NCI-H1417 (cell line): ENCODE measurements at regions not wholly inside any gene's neighbourhood (a gene's known extent, or its start where the extent isn't known, plus 50 kb on each side); places are given as distances from the start of the nearest gene placed in this dataset.

Experiments used
- DNase-seq, 3 experiments: peaks; one replicate each; lab custom pipeline; 2025; lab: John Stamatoyannopoulos, UW

GRCh38 chr5:58114324-58114723 lies 345.6 kb downstream of the PLK2 start:
- no peak for DNase-seq

GRCh38 chr5:58113172-58113571 lies 346.7 kb downstream of the PLK2 start:
- no peak for DNase-seq

DNA sequence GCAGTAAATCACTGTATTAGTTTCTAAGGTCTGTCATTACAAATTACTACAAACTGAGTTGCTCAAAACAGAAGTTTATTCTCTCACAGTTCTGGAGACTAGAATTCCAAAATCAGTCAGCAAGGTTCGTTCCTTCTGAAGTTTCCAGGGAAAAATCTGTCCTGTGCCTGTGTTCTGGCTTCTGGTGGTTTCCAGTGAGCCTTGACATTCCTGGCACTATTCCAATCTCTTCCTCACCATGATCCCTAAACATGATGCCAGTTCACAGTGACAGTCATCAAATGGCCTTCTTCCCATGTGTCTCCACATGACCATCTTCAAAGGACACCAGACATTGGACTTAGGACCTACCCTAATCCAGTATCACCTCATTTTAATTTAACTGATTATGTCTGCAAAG lies 351.4 kb downstream of the PLK2 start:
- no peak for DNase-seq

DNA sequence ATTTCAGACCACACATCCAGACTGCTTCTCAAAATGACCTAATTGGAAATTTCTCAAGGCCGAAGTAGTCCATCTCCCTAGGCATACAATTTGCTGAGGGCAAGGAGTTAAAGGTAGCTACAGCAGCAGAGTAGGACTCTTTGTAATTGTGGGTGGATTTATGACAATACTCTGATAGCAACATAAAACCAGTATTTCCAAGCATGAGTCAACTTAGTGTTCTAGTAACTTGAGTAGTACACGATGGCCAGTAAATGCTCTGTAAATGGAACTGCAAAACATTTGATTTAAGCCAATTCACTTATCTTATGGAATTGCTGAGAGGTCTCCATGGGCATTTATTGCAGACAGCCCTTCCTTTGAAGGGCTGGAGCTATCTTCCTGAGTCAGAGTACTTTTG lies 352.2 kb downstream of the PLK2 start:
- DNase-seq, result no peak

DNA sequence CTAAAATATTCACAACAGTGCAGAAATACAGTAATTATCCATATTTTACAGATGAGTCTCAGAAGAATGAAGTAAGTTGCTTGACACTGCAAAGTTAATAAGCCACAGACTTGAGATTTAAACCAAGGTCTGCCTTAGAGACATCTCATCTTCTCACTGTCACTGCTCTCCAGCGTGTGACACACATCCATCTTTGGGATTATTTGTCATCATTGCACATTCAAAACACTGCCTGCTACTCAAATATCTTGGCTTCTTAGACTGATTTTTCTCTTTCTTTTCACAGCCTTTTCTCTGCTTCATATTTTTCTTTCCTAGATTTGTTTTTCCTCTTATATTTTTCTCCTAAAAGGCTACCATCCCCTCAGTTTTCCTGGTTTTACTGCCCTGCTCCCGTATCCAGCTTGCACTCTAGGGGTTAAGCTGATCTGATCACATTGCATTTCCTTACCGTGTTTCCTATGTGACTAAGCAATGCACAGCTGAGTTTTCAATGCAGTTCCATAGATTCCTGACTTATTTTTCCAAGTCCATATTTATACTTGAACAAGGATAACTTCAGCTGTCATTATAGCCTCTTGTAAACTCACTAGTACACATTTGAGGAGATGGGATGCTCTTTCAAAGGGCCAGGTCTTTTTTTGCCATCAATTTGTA lies 353.0 kb downstream of the PLK2 start:
- no peak for DNase-seq

DNA sequence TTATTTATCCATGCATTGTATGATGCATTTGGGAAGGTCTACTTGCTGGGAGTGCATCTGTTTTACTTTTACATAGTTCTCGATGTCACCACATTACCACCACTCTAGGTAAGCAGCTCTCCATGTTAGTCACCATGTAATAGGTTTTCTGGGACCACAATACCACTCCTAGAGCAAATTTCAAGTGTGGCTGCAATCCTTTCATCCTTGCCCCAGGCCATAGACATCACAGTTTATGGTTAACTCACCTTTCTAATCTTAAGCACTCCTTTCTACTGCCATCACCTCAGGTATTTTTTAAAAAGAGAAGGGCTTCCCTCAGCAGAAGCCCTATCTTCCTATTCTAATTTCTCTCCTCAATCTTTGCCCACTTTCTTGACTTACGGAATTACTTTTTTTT lies 354.1 kb downstream of the PLK2 start:
- DNase-seq, result no peak

GRCh38 chr5:58099257-58099656 lies 360.6 kb downstream of the PLK2 start:
- DNase-seq, result no peak

DNA sequence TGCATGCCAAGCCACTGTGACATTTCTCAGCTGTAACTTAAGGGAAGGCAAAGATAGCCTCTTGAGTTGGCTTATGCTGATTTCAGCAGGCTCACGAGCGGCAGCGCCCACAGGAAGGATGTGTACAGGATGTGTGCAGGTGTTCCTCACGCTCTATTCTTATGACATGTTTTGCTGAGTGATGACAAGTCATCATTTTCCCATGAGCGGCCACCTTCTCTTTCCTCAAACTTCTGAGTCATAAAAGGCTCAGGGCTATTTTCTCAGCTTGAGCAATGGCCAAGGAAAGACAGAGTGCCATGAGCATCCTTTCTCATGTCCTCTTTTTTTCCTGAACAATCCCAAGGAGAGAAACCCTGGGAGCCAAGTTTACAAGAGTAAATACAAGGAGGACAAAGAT lies 365.9 kb downstream of the PLK2 start:
- DNase-seq, result no peak

DNA sequence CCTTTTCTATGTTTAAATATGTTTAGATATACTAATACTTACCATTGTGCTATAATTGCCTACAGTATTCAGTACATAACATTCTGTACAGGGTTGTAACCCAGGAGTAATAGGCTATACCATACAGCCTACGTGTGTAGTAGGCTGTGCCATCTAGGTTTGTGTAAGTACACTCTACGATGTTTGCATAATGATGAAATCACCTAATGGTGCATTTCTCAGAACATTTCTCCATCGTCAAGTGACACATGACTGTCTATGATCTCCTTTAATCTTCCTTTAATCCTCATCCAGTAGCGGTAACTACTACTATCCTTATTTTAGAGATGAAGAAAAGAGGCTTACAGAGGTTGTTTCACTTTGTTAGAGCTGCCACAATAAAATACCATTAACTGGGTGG lies 369.2 kb downstream of the PLK2 start:
- no peak for DNase-seq

DNA sequence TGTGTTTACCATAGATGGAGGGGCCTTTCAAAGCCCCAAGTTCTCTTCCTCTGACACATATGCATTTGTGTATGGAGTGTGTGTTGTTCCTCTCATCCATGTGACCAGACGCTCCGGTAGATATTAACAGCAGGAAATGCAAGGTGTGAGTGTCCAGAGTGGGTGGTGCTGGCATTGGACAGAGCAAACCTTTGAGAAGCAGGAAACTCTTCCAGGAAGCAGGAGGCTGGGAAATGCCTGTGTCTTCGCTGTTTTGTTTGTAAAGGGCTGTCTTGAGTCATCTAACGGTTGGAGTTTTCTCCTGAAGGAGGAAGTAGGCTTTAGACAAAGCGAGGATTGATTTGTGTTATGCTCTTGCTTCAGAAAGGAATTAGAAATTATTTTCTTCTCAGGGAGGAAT lies 370.9 kb downstream of the PLK2 start:
- no peak for DNase-seq

- DNase-seq, result no peak
Observed at GRCh38 chr5:58087905-58088304, 372.0 kb downstream of the PLK2 start.

- no peak for DNase-seq
Observed at GRCh38 chr5:58087123-58087522, 372.8 kb downstream of the PLK2 start.

DNA sequence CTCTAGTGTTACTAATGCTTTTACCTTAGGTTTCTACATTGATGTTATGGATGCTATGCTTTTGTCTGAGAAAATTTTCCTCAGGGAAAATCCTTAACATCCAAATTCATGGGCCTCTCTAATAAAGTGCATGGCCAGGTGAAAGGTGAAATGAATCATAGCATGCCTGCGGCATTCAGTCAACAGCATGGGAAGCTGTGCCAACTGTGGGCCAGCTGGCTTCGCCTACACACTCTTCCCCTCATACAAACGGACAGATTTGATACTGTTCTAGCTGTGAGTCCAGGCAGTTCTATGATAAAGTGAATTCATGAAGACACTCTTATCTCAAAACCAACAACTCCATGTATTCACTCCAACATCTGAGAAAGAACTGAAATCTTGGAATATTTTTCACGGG lies 374.1 kb downstream of the PLK2 start:
- no peak for DNase-seq

GRCh38 chr5:58081435-58081834 lies 378.5 kb downstream of the PLK2 start:
- no peak for DNase-seq

DNA sequence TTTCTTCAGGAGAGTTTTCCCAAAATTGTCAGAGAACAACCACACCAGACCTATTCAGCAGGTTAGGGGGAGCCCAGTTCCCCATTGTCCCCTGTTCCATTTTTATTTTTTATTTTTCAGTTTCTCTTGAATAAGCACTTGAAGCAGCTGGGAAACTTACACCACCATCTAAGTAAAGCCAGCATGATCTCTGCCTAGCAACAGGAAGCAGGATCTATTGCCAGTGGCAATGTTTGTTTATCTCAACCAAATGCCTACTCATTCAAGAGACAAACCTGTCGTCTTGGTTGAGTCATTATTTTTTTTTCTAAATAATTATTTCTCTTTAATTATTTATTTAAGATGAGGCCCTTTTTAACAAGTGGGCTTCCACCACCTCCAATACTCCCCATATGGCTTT lies 379.3 kb downstream of the PLK2 start:
- peak in 1 of 3 experiments; percentile 15 for DNase-seq

GRCh38 chr5:58077966-58078365 lies 381.9 kb downstream of the PLK2 start:
- DNase-seq, result peak in 2 of 3 experiments; percentile 26 to 81

DNA sequence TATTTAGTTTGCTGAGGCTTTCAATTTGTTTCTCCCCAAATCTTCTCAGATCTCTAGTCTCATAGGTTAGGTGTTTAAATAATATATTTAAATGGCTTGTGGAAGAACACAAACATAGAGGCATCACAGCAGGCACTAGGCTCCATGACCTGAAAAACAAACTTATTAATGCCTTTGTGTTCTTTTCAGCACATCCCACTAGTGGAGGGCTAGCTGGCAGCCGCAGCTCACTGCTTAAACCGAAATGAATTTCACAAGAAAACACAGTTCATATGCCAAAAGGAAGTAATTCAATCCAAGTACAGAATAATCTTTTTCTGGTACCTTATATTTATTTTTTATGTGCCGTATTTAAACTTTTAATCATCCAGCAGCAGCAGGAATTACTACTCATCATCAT lies 382.5 kb downstream of the PLK2 start:
- peak in 1 of 3 experiments; percentile 65 for DNase-seq

DNA sequence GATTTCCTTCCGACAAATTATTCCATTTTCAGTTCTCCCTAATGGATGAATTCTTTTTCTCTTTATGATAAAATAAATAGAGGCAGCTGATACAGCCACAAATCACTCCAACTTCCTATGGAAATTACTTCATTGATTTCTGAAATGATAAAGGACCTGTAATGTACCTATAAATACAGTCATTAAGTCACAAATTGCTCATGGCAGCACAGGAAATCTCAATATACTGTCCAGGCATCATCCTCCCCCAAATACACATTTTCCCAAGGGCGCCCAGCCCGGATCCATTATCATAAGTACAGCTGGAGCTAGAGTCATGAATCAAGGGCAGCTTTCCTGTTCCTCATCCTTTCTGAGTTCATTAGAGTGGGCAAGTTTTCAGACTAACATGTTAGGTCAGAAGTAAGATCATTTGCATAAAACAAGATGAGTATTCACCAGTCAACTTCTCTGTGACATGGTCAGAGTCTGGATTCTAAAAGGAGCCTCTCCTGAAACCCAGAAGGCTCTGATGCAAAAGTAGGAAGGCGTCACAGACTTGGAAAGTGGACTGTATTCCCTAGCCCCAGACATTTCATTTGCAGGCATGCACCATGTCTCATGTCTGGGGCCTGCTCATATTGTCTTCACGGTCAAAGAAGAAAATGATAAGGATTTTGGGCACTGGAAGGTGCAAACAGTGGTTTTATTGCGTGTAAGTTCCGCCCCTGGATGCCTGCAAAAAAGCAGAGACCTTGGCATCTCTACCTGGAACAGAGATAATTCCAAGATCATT lies 383.2 kb downstream of the PLK2 start:
- DNase-seq, result peak in 1 of 3 experiments; percentile 18

DNA sequence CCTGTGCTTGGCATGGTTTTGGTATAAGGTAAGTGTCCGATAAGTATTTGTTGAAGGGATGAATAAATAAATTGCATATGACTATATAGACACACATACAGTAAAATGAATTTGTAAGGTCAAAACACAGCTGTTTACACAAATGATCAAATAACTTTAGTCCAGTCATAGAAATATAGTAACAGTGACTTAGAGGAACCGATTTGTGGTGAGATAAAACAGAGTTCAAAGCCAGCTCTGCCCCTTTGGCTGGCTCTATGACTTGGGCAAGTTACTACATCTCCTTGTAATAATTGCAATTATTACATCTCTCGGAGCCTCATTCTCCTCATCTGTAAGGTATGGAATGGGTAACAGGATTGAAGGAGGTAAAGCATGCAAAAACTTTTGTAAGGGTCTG lies 384.0 kb downstream of the PLK2 start:
- no peak for DNase-seq

DNA sequence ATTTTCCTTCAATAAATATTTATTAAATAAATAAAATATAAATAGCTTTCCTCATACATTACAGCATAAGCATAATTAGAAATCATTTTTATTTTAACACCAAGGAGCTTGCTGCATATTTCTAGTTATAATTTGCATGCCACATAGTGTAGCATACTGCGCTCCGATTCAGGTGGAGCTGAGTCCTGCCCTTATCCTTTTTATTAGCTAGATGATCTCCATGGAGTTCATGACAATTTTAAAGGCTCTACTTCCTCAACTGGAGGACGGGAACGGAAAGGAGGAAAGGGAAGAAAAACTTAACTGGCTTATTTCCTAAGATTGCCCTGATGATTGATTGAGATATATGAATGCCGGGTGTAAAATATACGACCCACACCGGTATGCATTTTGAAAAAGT lies 385.2 kb downstream of the PLK2 start:
- DNase-seq, result no peak

DNA sequence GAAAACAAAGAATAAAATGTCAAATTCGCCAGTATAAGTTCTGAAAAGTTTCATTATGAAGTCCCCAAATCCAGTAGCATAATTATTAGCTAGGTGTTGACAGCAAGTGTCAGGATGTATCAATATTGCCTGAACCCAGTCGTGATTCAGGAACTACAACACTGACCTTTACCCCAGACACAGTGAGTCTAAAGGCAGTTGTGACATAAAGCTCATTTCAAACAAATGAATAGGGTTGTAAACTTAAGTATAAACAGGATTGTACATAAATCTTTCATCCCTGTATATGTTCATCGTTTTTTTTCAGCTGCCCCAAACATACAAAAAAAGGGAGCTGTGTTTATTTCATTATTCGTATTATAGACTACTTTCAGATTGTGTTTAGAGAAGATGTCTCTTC lies 385.7 kb downstream of the PLK2 start:
- DNase-seq, result no peak

GRCh38 chr5:58073243-58073642 lies 386.6 kb downstream of the PLK2 start:
- DNase-seq, result no peak

- DNase-seq, result peak; percentile 24 to 90 (median 46)
Observed at GRCh38 chr5:58072300-58072965, 387.5 kb downstream of the PLK2 start.
